Suprapubic skin (tissue), 3 donors: ENCODE measurements at regions not wholly inside any gene's neighbourhood (a gene's known extent, or its start where the extent isn't known, plus 50 kb on each side); places are given as distances from the start of the nearest gene placed in this dataset.

ENCODE experiments used
- POLR2AphosphoS5 ChIP-seq, 3 donors: sonication (generic); formaldehyde crosslinking; IDR thresholded peaks; one replicate each; pipeline ENCODE4 v1.6.1; 2017; ENCODE audit warnings: antibody characterized with exemption in 3 of 3
- TF ChIP-seq, protein P1 (sequence below), 2 donors: fragments of 200-600 bp in 1 of 2; fragments of 450-650 bp in 1 of 2; sonication (generic) in 1 of 2; IDR thresholded peaks; one replicate each; pipeline ENCODE4 v1.5.1; 2016 to 2019; ENCODE audit warnings: antibody characterized with exemption in 2 of 2, mild to moderate bottlenecking in 1 of 2, moderate library complexity in 1 of 2

DNA sequence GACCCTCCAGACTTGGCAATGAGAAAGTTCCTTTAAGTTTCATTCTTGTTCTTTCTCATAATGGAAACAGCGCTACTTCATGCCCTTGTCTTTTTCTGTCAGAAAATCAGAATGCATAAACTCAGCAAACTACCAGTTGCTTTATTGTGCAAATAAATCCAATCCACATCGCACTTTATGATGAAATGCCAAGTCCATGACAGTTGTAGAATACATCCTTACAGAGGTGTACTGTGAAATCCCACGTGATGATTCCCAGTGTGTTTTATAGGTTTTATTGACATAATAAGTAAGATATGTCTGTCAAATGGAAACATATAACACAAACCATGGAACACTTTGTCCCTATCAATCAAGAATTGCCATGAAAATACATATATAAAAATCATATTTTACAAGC lies 295.0 kb downstream of the PCDH7 start:
- TF ChIP-seq, protein P1, sequence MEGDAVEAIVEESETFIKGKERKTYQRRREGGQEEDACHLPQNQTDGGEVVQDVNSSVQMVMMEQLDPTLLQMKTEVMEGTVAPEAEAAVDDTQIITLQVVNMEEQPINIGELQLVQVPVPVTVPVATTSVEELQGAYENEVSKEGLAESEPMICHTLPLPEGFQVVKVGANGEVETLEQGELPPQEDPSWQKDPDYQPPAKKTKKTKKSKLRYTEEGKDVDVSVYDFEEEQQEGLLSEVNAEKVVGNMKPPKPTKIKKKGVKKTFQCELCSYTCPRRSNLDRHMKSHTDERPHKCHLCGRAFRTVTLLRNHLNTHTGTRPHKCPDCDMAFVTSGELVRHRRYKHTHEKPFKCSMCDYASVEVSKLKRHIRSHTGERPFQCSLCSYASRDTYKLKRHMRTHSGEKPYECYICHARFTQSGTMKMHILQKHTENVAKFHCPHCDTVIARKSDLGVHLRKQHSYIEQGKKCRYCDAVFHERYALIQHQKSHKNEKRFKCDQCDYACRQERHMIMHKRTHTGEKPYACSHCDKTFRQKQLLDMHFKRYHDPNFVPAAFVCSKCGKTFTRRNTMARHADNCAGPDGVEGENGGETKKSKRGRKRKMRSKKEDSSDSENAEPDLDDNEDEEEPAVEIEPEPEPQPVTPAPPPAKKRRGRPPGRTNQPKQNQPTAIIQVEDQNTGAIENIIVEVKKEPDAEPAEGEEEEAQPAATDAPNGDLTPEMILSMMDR (IDR thresholded peaks at IDR 0.05), result no peak
- no peak for TF ChIP-seq POLR2AphosphoS5 (IDR thresholded peaks at IDR 0.05)
